ENCODE measurements at regions not wholly inside any gene's neighbourhood (a gene's known extent, or its start where the extent isn't known, plus 50 kb on each side); places are given as distances from the start of the nearest gene placed in this dataset.
A peak's percentile ranks its signal among the peaks of the same experiment; 100 is the strongest.

- Histone ChIP-seq H3K36me3 (ENCODE audit: control insufficient read depth, insufficient read depth, low read length) (no peaks in the 10 kb centered on the region), H3K27me3 (ENCODE audit: control insufficient read depth, insufficient read depth, low read length) (no peaks in the 10 kb centered on the region), H3K4me3 (ENCODE audit: low read depth, low read length) (no peak overlapping the region)
- DNase-seq (ENCODE audit: low read depth) = no peak
- TF ChIP-seq CTCF (IDR thresholded peaks at IDR 0.05; ENCODE audit: insufficient read depth, low read length, poor library complexity, severe bottlenecking) = no peak
Measured at GRCh38 chr6:105603788-105604586, 201.1 kb upstream of the PREP start.

- DNase-seq (ENCODE audit: low read depth) = no peak
- Histone ChIP-seq H3K27me3 (ENCODE audit: control insufficient read depth, insufficient read depth, low read length) (no peaks in the 10 kb centered on the region), H3K4me3 (ENCODE audit: low read depth, low read length) (no peak overlapping the region), H3K36me3 (ENCODE audit: control insufficient read depth, insufficient read depth, low read length) (no peaks in the 10 kb centered on the region)
- TF ChIP-seq CTCF (IDR thresholded peaks at IDR 0.05; ENCODE audit: insufficient read depth, low read length, poor library complexity, severe bottlenecking) = no peak
Measured at GRCh38 chr6:105601541-105602236, 198.8 kb upstream of the PREP start.

GRCh38 chr6:105600336-105601260 lies 197.7 kb upstream of the PREP start:
- no peak for DNase-seq (ENCODE audit: low read depth)
- no peak for TF ChIP-seq CTCF (IDR thresholded peaks at IDR 0.05; ENCODE audit: insufficient read depth, low read length, poor library complexity, severe bottlenecking)
- Histone ChIP-seq H3K36me3 (ENCODE audit: control insufficient read depth, insufficient read depth, low read length) (no peaks in the 10 kb centered on the region), H3K27me3 (ENCODE audit: control insufficient read depth, insufficient read depth, low read length) (no peaks in the 10 kb centered on the region), H3K4me3 (ENCODE audit: low read depth, low read length) (no peak overlapping the region)

- Histone ChIP-seq H3K27me3 (ENCODE audit: control insufficient read depth, insufficient read depth, low read length) (no peaks in the 10 kb centered on the region), H3K36me3 (ENCODE audit: control insufficient read depth, insufficient read depth, low read length) (no peaks in the 10 kb centered on the region), H3K4me3 (ENCODE audit: low read depth, low read length) (no peak overlapping the region)
- TF ChIP-seq CTCF (IDR thresholded peaks at IDR 0.05; ENCODE audit: insufficient read depth, low read length, poor library complexity, severe bottlenecking) = no peak
- DNase-seq (ENCODE audit: low read depth) = no peak
Measured at GRCh38 chr6:105598264-105598663, 195.4 kb upstream of the PREP start.

- peak; percentile 96 for DNase-seq (ENCODE audit: low read depth)
- H3K4me3 ChIP-seq (ENCODE audit: low read depth, low read length) = no peak overlapping the region
Measured at GRCh38 chr6:105596284-105596755, 193.4 kb upstream of the PREP start.

More at GRCh38 chr6:105596284-105596755, 193.4 kb upstream of the PREP start:
- TF ChIP-seq CTCF (IDR thresholded peaks at IDR 0.05; ENCODE audit: insufficient read depth, low read length, poor library complexity, severe bottlenecking) = no peak
- H3K27me3 ChIP-seq (ENCODE audit: control insufficient read depth, insufficient read depth, low read length) = no peaks in the 10 kb centered on the region
- no peaks in the 10 kb centered on the region for H3K36me3 ChIP-seq (ENCODE audit: control insufficient read depth, insufficient read depth, low read length)
